ENCODE measurements at regions not wholly inside any gene's neighbourhood (a gene's known extent, or its start where the extent isn't known, plus 50 kb on each side); places are given as distances from the start of the nearest gene placed in this dataset.

- no peak for TF ChIP-seq CTCF (IDR thresholded peaks at IDR 0.05; ENCODE audit: insufficient read depth, low read depth, low read length)
- TF ChIP-seq EZH2 (IDR thresholded peaks at IDR 0.05; ENCODE audit: insufficient read depth, low read length) = no peak
Measured at GRCh38 chr5:33244441-33245150, 196.2 kb upstream of the TARS1 start.
